CD4-positive, alpha-beta T cell treated with Interleukin-1 beta for 1 hour (primary cell): ENCODE measurements at regions not wholly inside any gene's neighbourhood (a gene's known extent, or its start where the extent isn't known, plus 50 kb on each side); places are given as distances from the start of the nearest gene placed in this dataset.
"Not testable (repeated sequence)": the region's sequence is repeated elsewhere in the genome, so short reads cannot be mapped to it uniquely, and the experiment has no call there.

Experiments used
- DNase-seq, 2 donors: peaks; one replicate each; pipeline ENCODE4 v3.0.0-alpha.2; 2020 to 2022

DNA sequence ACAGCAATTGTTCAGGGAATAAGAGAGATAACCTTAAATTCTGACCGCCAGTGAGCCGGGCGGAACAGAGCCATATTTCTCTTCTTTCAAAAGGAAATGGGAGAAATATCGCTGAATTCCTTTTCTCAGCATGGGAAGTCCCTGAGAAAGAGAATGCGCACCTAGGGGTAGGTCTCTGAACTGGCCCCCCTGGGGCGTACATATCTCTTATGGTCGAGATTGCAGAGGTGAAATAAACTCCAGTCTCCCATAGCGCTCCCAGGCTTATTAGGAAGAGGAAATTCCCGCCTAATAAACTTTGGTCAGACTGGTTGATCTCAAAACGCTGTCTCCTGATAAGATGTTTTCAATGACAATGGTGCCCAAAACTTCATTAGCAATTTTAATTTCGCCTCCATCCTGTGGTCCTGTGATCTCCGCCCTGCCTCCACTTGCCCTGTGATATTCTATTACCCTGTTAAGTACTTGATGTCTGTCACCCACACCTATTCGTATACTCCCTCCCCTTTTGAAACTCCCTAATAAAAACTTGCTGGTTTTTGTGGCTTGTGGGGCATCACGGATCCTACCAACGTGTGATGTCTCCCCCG lies 195.8 kb upstream of the HMCN1 start:
- DNase-seq, result not testable (repeated sequence)

DNA sequence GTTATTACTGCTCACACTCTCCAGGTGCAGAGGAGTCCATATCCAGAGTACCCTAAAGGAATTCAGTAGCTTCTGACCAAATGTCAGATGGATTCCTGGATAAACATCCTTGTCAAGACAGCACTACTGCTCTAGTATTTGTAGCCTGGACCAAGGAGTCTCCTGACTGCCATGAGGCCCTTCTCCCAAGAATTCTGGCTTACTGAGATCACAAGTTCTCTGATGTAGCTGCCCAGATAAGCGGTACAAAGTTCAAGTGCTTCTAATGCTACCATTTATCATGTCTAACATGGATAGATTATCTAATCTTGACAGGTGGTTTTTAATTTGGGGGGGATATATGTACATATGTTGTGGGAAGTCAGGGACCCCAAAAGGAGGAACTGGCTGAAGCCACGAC lies 196.6 kb upstream of the HMCN1 start:
- no peak for DNase-seq

DNA sequence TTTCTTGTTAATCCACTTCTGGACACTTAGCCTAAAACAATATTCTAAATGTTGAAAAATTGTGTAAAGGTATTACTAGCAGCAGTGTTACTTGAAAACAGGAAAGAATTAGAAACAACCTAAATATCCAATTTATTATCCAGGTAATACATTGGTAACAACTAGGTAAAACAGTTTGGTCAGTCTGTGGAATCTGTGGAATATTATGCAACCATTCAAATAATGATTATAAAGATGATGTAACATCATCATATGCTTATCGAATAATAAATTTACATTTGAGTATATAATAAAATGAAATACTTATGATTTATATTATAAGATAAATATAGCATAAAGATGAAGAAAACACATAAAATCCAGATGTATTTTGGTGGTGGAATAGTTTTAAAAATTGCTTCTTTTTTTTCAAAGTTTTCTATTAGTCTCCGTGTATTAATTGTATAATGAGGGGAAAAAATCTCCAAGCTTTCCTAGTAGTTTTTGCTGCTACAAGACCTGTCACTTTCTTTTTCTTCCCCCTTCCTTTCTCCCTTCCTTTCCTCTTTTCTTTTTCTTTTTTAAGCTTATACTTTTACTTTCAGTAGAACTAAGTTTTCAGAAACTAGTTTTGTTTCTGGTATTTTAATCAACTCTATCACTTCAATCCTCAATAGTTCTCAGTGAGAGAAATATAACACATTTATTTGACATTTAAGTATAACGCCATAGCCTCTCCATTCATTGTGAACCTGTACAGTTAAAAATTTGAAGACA lies 197.8 kb upstream of the HMCN1 start:
- no peak for DNase-seq

DNA sequence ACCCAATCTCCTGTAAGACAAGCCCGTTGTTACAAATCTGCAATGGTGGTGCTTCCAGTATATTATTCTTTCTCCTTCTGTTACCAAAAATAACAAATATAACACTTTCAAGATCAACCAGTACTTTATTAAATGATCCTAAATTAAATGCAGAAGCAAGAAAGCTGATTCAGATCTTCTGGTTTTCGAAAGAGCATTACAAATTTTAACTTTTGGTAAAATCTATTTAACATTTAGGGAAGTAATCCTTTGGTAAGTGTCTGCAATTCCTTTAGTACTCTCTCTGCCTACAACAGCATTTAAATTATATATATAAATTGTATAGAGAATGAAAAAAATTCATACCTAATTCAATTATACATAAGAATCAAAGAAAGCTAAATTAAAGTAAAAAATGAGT lies 198.6 kb upstream of the HMCN1 start:
- DNase-seq, result no peak

DNA sequence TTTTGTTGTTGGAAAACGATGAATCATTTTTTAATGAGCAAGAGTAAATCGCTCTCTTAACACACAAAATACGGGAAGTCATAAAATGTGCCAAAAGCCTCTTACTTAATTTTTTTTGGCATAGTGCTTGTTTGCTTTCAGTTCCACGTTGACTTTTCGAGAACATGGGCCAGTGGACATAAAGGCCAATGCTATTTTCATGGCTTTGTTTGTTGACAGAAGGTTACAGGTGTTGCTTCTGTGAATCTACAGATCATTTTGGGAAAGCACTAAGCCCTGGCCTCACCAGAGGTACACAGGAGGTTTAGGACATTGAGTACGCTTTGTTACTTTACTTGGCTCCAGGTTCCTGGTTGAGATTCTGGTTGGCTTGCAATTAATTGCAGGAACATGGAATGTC lies 199.4 kb upstream of the HMCN1 start:
- peak in 1 of 2 donors; percentile 2 for DNase-seq

DNA sequence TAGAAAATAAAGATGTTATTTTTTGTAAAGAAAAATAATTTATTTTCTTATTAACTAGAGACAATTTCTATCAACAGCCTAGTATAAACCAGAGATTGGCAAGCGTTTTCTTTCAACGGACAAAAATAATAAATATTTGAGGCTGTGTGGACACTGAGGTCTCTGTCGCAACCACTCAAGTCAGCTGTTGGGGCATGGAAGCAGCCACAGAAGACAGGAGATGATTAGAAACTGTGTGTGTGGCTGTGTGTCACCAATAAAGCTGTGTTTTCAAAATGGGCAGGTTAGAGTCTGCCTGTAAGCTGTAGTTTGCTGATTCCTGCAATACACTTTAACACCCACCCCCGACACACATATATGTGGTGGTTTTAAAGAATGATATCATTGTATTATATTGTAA lies 200.6 kb upstream of the HMCN1 start:
- DNase-seq, result no peak

DNA sequence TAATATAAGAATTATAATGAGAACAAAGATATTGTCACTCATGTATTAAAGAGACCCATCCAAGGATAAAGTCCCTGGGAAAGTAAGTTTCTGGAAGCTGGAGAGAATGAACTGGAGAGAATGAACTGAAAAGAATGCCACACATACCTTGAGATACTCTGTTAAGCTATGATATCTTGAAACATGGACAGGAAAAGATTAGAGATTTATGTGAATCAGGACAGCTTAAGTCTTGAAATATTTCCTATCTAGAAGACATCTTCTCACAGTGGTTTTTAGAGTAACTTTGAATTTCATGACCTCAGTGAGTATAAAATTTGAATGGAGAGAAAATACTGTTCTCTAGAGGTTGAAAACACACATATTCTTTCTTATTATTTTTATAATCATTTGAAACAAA lies 201.3 kb upstream of the HMCN1 start:
- DNase-seq, result no peak

DNA sequence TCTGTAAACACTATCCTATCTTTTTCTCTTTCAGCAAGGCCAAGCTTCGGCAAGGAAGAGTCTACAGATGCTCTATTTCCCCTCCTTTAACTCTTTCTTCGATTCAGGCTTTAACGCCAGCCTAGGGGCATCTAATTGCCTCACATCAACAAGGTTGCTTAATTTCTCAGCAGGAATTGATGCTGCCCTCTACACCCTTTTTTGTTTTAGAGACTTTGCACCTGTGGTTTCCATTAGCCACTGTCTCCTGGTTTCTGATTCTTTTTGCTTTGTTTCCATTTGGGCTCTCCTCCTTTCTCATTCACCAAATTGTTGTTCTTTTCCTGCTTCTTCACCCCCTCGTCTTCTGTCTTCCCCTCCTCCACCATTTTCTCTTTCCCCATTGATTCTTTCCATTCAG lies 202.4 kb upstream of the HMCN1 start:
- DNase-seq, result no peak

DNA sequence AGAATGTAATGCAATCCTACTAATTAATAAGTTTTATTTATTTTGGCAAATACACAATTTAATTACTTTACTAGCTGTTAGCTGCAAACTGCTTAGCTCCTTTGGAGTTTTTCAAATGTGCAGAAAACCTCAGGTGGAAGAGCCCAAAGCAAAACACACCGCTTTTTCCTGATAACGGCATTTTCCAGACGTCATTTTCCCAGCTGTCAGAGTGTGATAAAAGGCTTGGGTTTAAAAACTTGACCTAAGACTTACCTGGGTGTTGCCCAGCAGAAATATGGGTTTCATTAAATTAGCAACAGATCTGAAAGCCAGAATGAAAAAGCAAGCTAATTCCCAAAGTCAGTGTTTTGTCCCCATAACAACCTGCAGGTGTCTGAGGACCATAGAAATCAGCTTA lies 204.0 kb upstream of the HMCN1 start:
- DNase-seq, result no peak

DNA sequence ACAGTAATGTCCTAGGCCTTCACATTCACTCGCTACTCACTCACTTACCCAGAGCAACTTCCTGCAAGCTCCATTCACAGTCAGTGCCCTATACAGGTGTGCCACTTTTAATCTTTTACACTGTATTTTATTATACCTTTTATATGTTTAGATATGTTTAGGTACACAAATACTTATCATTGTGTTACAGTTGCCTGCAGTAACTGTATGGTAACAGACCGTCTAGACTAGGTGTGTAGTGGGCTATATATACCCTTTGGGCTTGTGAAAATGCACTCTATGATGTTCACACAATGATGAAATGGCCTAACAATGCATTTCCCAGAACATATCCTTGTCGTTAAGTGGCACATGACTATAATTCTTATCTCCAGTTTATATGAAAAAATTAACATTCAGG lies 204.5 kb upstream of the HMCN1 start:
- DNase-seq, result no peak

DNA sequence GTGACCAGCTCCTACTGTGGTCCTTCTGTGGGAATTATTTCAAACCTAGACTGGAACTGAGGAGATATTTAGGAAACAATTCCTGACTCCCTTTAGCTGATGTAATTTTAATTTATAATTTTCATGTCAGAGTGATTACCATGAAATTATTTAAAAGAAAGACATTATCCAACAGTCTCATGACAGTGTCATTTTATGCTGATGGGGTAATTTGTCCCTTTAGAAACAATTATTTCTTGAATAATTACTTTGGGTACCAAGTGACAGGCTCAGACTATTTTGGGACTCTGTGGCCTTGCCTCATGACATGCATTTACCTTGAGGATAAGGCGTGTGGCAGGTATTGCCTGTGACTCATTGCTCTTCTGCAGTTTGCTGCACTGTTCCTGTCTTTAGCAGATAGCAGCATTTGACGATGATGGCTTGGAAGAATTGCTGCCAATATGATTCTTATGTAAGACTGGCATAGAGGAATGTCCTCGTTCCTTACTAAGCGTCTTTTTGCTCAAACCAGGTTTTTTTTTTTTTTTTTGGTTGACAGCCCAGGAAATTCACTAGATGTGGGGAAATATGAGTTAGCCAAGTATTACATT lies 206.0 kb upstream of the HMCN1 start:
- DNase-seq, result no peak

DNA sequence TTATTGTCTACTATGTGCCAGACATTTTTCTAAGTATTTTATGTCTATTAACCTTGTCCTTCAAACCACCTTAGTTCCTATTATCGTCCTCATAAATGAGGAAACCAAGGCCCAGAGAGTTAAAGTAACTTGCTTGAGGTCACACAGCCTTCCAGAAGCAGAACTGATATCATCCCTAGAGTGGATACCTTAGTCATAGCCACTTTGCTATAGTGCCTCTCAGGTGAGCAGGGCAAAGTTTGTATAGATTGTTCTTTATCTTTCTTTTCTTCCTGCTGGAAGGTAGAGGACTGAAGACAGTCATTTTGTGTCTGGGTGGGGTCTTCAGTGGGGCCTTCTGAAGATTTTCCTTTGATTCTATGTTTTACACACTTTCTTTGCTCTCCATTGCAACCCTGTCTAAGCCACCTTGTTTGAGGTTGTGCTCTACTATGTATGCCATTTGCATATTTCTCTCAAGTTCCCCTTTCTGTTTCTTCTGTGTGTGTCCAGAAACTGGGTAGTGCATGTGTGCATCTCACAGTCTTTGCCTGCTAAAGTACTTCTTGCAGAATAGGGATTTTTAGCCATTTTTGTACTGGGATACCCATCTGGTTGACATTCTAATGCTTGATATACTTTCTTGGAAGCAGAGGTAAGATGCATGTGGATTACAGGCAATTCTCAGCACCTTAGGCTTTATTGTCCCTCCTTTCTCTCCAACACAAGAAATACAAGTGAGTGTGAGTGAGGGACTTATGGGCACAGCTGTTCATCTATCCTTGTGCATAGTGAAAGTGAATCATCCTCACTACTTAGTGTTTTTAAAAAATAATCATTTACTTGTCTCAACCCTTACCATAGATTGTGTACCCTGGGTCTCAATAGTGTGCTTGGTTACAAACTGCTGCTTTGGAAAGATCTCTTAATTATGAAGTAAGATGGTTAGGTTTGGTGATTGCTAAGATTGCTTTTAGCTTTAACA lies 207.6 kb upstream of the HMCN1 start:
- DNase-seq, result peak in 1 of 2 donors; percentile 9

DNA sequence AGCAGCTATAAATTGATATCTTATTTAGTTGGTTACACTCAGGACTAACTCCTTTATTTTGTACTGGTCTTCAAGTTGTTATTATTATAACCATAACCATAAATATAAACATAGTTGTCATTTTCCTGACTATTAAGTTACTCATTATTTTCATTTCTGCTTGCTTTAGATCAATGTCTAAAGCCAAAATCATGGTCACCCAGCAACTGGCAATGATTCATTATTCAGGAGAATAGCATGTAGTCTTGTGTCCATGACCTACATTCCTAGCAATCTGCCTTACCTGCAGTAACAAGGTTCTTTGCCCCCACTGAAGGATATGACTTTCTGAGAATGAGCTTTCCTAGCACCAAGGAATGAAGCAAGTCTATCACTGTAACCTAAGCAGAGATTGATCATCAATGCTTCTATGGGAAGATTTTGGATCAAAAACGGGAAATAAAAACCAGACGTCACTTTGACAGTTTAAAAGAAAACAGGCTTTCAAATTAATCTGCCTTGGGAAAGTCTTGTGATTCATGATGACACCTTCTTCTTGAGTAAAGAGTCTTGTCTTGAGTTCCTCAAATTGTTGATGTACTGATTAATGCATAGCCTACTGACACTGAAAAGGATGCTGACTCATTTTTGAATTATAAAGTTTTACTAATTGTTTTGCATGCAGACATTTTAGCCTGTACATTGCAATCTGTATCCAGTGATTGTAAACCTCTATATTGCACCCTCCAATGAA lies 203.3 kb upstream of the IVNS1ABP start:
- DNase-seq, result no peak

DNA sequence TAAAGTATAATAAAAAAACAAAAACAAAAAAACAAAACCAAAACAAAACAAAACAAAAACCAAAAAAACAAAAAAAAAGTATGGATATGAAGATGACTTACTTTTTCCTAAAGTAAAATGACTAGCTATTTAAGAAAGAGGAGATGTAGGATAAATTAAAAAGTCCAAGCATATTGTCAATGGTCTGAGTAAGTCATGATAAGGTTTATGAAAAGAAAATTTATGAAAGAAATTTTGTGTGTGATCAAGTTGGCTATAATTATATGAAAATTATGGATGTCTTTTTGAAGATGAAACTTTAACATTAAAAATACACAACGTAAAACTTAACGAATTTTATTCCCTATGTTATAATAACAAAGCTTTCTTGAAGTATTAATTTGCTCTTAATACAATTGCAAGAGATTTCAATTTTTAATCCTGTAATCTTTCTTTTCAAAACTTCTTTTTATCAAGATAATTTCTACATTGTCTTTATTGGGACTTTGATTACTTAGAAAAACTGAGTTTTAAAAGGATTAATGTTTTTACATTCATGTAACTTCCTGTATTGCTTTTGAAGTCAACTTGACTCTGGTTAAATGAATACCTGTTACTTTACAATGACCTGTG lies 200.9 kb upstream of the IVNS1ABP start:
- DNase-seq, result no peak

DNA sequence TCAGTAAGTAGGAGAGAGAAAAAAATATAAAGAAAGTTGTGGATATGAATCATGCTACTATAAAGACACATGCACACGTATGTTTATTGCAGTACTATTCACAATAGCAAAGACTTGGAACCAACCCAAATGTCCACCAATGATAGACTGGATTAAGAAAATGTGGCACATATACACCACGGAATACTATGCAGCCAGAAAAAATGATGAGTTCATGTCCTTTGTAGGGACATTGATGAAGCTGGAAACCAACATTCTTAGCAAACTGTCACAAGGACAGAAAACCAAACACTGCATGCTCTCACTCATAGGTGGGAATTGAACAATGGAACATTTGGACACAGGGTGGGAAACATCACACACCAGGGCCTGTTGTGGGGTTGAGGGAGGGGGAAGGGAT lies 200.3 kb upstream of the IVNS1ABP start:
- DNase-seq, result not testable (repeated sequence)

DNA sequence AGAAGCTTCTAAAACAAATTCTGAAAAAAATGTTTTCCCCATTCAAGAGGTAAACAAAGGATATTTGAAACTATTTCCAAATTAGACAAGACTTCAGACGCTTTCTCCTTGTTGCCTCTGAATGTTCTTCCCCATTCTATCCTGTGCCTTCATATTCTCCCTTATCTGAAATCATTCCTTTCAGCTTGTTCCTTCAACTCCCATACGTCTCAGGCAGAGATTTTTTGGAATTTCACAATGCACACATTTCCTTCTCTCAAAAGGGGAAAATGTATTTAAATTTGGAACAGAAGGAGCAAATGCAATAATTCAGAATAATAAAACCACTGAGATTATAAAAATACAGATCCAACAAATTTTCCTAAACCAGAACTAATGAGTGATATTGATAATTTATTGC lies 198.7 kb upstream of the IVNS1ABP start:
- DNase-seq, result no peak

DNA sequence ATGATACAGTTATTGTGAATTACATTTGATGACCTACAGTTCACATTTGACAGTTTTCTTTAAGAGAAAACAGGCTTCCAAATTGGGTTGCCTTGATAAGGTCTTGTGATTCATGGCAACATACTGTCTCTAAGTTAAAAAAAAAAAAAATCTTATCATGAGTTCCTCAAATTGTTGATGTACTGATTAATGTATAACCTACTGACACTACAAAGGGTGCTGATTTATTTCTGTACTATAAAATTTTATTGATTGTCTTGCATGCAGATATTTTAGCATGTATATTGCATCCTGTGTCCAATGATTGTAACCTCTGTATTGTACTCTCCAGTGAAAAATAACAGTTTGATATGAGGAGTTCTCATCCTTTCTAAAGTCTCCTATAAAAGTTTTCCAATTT lies 197.3 kb upstream of the IVNS1ABP start:
- no peak for DNase-seq

DNA sequence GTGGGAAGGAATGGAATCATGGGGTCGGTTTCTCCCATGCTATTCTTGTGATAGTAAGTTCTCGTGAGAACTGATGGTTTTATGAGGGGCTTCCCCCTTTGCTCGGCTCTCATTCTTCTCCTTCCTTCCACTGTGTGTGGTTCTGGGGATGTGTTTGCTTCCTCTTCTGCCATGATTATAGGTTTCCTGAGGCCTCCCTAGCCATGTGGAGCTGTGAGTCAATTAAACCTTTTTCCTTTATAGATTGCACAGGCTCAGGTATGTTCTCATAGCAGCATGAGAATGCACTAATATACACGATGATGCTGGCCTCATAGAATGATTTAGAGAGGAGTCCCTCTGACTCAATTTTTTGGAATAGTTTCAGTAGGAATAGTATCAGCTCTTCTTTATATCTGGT lies 195.4 kb upstream of the IVNS1ABP start:
- DNase-seq, result no peak

DNA sequence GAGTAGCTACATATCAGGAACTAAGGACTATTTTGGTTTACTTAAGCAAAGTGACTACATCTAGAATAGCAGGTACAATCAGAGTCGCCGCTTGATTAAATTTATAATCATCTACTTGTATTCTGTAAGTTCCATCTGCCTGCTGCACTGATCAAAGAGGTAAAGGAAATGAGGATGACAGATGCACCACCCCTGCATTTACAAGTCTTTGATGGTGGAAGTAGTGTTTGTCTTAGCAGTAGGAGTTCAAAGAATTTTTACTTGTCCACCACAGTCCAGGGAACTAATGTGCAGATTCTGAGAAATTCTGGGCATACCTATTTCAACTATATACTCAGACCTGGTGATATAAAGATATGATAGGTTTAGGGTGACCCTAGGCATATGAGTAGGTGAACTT lies 184.1 kb upstream of the IVNS1ABP start:
- DNase-seq, result no peak

DNA sequence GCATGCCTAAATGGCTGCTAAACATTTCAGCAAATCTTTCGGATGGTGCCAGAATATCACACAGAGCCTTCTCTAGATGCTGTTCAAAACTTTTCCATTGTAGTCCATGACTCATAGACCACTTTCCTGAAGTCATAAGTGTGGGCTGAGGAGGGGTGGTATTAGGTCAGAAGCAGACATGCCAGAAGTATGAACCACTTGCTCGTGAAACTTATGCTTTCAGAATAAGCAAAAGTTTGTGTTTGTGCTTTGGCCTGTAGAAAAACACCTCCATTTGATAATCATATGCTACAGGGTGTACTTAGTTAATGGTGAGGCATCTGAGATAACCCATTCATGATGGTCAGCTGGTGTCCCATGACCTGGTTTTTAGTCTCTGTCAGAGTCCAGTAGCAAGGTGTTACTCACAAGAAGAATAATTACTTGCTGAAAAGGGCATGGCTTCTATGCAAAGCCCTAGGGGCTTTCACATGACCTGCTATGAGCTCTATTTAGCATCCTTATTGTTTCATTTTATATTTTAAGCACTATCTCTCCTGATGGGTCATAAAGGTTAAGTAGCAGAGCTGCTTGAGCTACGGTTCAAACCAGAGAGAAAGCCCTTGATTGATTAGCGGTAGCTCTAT lies 183.1 kb upstream of the IVNS1ABP start:
- no peak for DNase-seq

DNA sequence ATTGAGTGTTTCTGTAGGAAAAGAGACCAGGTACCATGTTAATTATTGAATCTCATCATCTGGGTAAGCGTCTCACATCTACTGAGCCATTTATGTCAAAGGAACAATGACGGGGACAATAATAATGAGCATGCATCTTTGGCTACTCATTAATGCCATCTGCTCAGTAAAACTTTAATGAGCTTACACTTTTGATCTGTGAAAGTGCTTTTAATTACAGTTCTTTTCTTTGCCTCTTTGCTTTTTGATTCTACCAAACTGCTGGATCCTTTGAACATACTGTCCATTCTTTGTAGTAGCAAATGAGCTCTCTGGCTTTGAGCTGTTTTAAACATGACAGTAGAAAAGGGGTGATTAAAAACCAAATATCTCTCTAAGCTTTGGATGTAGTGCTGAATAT lies 181.2 kb upstream of the IVNS1ABP start:
- DNase-seq, result no peak

DNA sequence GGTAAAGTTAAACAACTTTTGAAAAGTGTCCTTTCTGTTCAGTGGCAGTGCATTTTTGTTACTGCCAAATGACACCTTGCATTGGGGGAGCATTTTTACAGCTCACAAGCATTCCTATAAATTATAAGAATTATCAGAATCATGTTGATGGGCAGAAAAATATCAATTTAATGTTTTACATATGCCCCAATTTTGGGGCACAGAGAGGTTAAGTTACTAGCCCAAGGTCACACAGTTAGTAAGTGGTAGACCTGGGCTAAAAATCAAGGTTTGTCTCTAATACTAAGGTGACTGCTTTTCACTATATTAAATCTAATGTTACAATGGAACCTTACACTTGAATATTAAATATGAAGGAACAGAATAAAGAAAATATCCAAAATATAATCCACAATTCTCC lies 180.1 kb upstream of the IVNS1ABP start:
- DNase-seq, result no peak
